ENCODE measurements at regions not wholly inside any gene's neighbourhood (a gene's known extent, or its start where the extent isn't known, plus 50 kb on each side); places are given as distances from the start of the nearest gene placed in this dataset.

GRCh38 chr14:39755269-39755878, 323.1 kb upstream of the FBXO33 start:
- TF ChIP-seq CTCF (IDR thresholded peaks at IDR 0.05 in 2 of 3, conservative IDR thresholded peaks at IDR 0.05 in 1 of 3; ENCODE audit: borderline replicate concordance in 1 of 3, insufficient read depth in 1 of 3, low read depth in 2 of 3, low read length in 2 of 3): no peak
- no peak for TF ChIP-seq REST (IDR thresholded peaks at IDR 0.05; ENCODE audit: low read depth)
- no peak for TF ChIP-seq FOSL1 (IDR thresholded peaks at IDR 0.05; ENCODE audit: low read depth)
- TF ChIP-seq MAX (IDR thresholded peaks at IDR 0.05): no peak
- TF ChIP-seq EGR1 (IDR thresholded peaks at IDR 0.05; ENCODE audit: low read depth): no peak
- TF ChIP-seq EZH2 (IDR thresholded peaks at IDR 0.05): no peak
- no peak for TF ChIP-seq ELF1 (IDR thresholded peaks at IDR 0.05; ENCODE audit: borderline replicate concordance, low read depth)
- no peak for TF ChIP-seq POLR2A (IDR thresholded peaks at IDR 0.05; ENCODE audit: borderline replicate concordance, extremely low read depth, insufficient read depth, insufficient read length)
- TF ChIP-seq, protein P1, sequence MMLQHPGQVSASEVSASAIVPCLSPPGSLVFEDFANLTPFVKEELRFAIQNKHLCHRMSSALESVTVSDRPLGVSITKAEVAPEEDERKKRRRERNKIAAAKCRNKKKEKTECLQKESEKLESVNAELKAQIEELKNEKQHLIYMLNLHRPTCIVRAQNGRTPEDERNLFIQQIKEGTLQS (IDR thresholded peaks at IDR 0.05): no peak
- no peak for TF ChIP-seq ZFX (IDR thresholded peaks at IDR 0.05)
- TF ChIP-seq POLR2AphosphoS5 (IDR thresholded peaks at IDR 0.05; ENCODE audit: low read depth, low read length): no peak
- no peak for TF ChIP-seq YY1 (IDR thresholded peaks at IDR 0.05; ENCODE audit: extremely low read depth, insufficient replicate concordance, low read depth, low read length)
- no peak for TF ChIP-seq ZBTB33 (IDR thresholded peaks at IDR 0.05; ENCODE audit: extremely low read depth, insufficient replicate concordance, low read length)
